ENCODE measurements at regions not wholly inside any gene's neighbourhood (a gene's known extent, or its start where the extent isn't known, plus 50 kb on each side); places are given as distances from the start of the nearest gene placed in this dataset.
"Not testable (repeated sequence)": the region's sequence is repeated elsewhere in the genome, so short reads cannot be mapped to it uniquely, and the experiment has no call there.

DNA sequence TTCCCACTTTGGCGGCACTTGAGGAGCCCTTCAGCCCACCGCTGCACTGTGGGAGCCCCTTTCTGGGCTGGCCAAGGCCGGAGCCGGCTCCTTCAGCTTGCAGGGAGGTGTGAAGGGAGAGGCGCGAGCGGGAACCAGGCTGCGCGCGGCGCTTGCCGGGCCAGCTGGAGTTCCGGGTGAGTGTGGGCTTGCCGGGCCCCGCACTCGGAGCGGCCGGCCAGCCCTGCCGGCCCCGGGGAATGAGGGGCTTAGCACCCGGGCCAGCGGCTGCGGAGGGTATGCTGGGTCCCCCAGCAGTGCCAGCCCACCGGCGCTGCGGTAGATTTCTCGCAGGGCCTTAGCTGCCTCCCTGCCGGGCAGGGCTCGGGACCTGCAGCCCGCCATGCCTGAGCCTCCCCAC, 60.2 kb upstream of the GJB6 start:
- TF ChIP-seq, protein P1, sequence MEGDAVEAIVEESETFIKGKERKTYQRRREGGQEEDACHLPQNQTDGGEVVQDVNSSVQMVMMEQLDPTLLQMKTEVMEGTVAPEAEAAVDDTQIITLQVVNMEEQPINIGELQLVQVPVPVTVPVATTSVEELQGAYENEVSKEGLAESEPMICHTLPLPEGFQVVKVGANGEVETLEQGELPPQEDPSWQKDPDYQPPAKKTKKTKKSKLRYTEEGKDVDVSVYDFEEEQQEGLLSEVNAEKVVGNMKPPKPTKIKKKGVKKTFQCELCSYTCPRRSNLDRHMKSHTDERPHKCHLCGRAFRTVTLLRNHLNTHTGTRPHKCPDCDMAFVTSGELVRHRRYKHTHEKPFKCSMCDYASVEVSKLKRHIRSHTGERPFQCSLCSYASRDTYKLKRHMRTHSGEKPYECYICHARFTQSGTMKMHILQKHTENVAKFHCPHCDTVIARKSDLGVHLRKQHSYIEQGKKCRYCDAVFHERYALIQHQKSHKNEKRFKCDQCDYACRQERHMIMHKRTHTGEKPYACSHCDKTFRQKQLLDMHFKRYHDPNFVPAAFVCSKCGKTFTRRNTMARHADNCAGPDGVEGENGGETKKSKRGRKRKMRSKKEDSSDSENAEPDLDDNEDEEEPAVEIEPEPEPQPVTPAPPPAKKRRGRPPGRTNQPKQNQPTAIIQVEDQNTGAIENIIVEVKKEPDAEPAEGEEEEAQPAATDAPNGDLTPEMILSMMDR (IDR thresholded peaks at IDR 0.05; ENCODE audit: low read depth, low read length), result not testable (repeated sequence)
- TF ChIP-seq EZH2phosphoT487 (IDR thresholded peaks at IDR 0.05; ENCODE audit: low read depth), result not testable (repeated sequence)
